Endothelial cell of umbilical vein (primary cell): ENCODE measurements at regions not wholly inside any gene's neighbourhood (a gene's known extent, or its start where the extent isn't known, plus 50 kb on each side); places are given as distances from the start of the nearest gene placed in this dataset.
A peak's percentile ranks its signal among the peaks of the same experiment; 100 is the strongest.

Experiments used
- BruUV-seq: library from RNA; stranded (reverse); fragments of 400-500 nt; replicated peaks from 2 replicates; lab custom pipeline; 2021; lab: Mats Ljungman, UMichigan
- CTCF ChIA-PET: fragments of 300-600, 350-600 bp; sonication (Branson Sonifier 250); formaldehyde crosslinking; loops from one replicate; lab custom pipeline; 2021; ENCODE audit warnings: antibody characterized with exemption, inconsistent platforms; lab: Charles Lee
- POLR2A ChIA-PET: fragments of 300-600, 350-600 bp; sonication (Branson Sonifier 250); formaldehyde crosslinking; loops from one replicate; lab custom pipeline; 2021; ENCODE audit warnings: antibody characterized with exemption, inconsistent platforms; lab: Charles Lee
- DNase-seq: peaks from one replicate; pipeline ENCODE4 v3.0.0-alpha.2; 2011; ENCODE audit warnings: low read depth, low spot score
- FAIRE-seq: peaks from 2 replicates; lab custom pipeline; 2011; peaks lifted over from hg19 to GRCh38; lab: Jason Lieb, UNC
- H2AFZ ChIP-seq: 2 replicates; pipeline ENCODE4 v1.6.0; 2012; ENCODE audit warnings: low read depth, low read length, control low read depth, inconsistent platforms
- H3K27ac ChIP-seq: 2 replicates; pipeline ENCODE4 v1.5.1; 2011; ENCODE audit warnings: low read depth, mild to moderate bottlenecking, control low read depth, low read length, moderate library complexity; ENCODE audit not compliant: insufficient read depth
- H3K27me3 ChIP-seq, 2 experiments: 2 replicates each; pipeline versions ENCODE4 v1.6.0 to v1.6.1; 2011; ENCODE audit warnings: low read length in 2 of 2, mixed read lengths in 1 of 2; ENCODE audit not compliant: control insufficient read depth in 2 of 2, insufficient read depth in 2 of 2
- H3K36me3 ChIP-seq, 2 experiments: 2 replicates in 1 of 2; 3 replicates in 1 of 2; pipeline ENCODE4 v1.5.1; 2011; ENCODE audit warnings: low read length in 2 of 2, mild to moderate bottlenecking in 1 of 2, moderate library complexity in 1 of 2; ENCODE audit not compliant: control insufficient read depth in 2 of 2, insufficient read depth in 2 of 2; ENCODE audit errors: extremely low read depth in 1 of 2
- H3K4me1 ChIP-seq: 3 replicates; pipeline ENCODE4 v1.5.1; 2011; ENCODE audit warnings: mild to moderate bottlenecking, low read length; ENCODE audit not compliant: control insufficient read depth, insufficient read depth; ENCODE audit errors: extremely low read depth
- H3K4me2 ChIP-seq: 2 replicates; pipeline ENCODE4 v1.6.1; 2011; ENCODE audit warnings: low read length, control low read depth, mixed read lengths; ENCODE audit not compliant: insufficient read depth
- H3K4me3 ChIP-seq, 3 experiments: fragments of 200-600 bp in 1 of 3; sonication (generic), shearing (Covaris generic) in 1 of 3; replicated peaks in 1 of 3; 2 replicates each; pipeline ENCODE4 v1.5.1; 2011 to 2016; ENCODE audit warnings: control low read depth in 3 of 3, low read length in 3 of 3, mild to moderate bottlenecking in 2 of 3, inconsistent platforms in 1 of 3, low read depth in 1 of 3, moderate library complexity in 1 of 3; ENCODE audit not compliant: insufficient read depth in 1 of 3
- H3K79me2 ChIP-seq: 2 replicates; pipeline ENCODE4 v1.6.0; 2012; ENCODE audit warnings: low read length, inconsistent platforms; ENCODE audit not compliant: control insufficient read depth, insufficient read depth
- H3K9ac ChIP-seq: replicated peaks from 2 replicates; pipeline ENCODE3; 2011; ENCODE audit warnings: low read length, control low read depth; ENCODE audit not compliant: insufficient read depth; ENCODE audit errors: extremely low read depth
- H3K9me1 ChIP-seq: replicated peaks from 3 replicates; pipeline ENCODE4 v1.6.0; 2011; ENCODE audit warnings: mild to moderate bottlenecking, low read length; ENCODE audit not compliant: control insufficient read depth, insufficient read depth; ENCODE audit errors: extremely low read depth
- H3K9me3 ChIP-seq: replicated peaks from 2 replicates; pipeline ENCODE4 v1.5.1; 2012; ENCODE audit warnings: low read length, inconsistent platforms; ENCODE audit not compliant: control insufficient read depth, insufficient read depth
- H4K20me1 ChIP-seq: replicated peaks from 2 replicates; pipeline ENCODE3; 2011; ENCODE audit warnings: mild to moderate bottlenecking, low read length; ENCODE audit not compliant: control insufficient read depth, insufficient read depth; ENCODE audit errors: extremely low read depth
- CTCF ChIP-seq, 2 donors: IDR thresholded peaks; 1 replicate in 1 of 2; 2 replicates in 1 of 2; pipeline ENCODE4 v1.5.1; 2011; ENCODE audit warnings: low read length in 2 of 2, mild to moderate bottlenecking in 2 of 2, moderate library complexity in 2 of 2, control low read depth in 1 of 2, inconsistent platforms in 1 of 2, low read depth in 1 of 2; ENCODE audit not compliant: insufficient read depth in 1 of 2; ENCODE audit errors: extremely low read depth in 1 of 2
- JUN ChIP-seq: IDR thresholded peaks from 2 replicates; pipeline ENCODE4 v1.6.1; 2011; ENCODE audit warnings: borderline replicate concordance, low read depth; ENCODE audit not compliant: insufficient read length, insufficient read depth
- dilution Hi-C: fragments of 300-500 bp; cut with MboI; formaldehyde crosslinking; loops from one replicate; pipeline ENCODE4 v1.15.0; 2019; ENCODE audit warnings: low sequenced_read_pairs; ENCODE audit not compliant: extremely low pct_ligation_motif_present
- intact Hi-C: fragments of 100-400 bp; cut with micrococcal nuclease; formaldehyde crosslinking; loops from one replicate; pipeline ENCODE4 v1.10.0; 2022

GRCh38 chr3:17841190-17841828 is 98.9 kb upstream of the TBC1D5 start:
- intact Hi-C loops = loop anchor here (1.0 kb wide), 7 partner anchors 99 to 1240 kb away; partner anchors contain the start of gene TBC1D5

More at GRCh38 chr3:17841190-17841828, 98.9 kb upstream of the TBC1D5 start:
- no peak overlapping the region for H3K4me2 ChIP-seq
- DNase-seq (peak; percentile 64), FAIRE-seq (peak; percentile 82)
- ChIA-PET POLR2A (no interaction called here), CTCF (interaction anchor here (0.6 to 5.1 kb wide), 70 partner anchors 8 to 1551 kb away, joined by 3 to 207 read pairs (median 4); partner anchors contain the start of gene TBC1D5)
- no peaks in the 10 kb centered on the region for H3K36me3 ChIP-seq
- no peak overlapping the region for H3K4me3 ChIP-seq
- BruUV-seq = no TSS peak
- H3K9me1 ChIP-seq = no peaks in the 10 kb centered on the region
- H2AFZ ChIP-seq = no peak overlapping the region
- TF ChIP-seq JUN (no peak), CTCF (IDR thresholded peaks at IDR 0.05; ENCODE audit: extremely low read depth in 1 of 2, insufficient read depth in 1 of 2, low read depth in 1 of 2, low read length in 2 of 2) (peak; percentile 96)
- no peaks in the 10 kb centered on the region for H3K79me2 ChIP-seq
- H3K27me3 ChIP-seq = peaks cover 0 to under 1% of the 10 kb centered on the region in 2 experiments
- H3K4me1 ChIP-seq = no peaks in the 10 kb centered on the region
- H4K20me1 ChIP-seq = no peaks in the 10 kb centered on the region
- H3K27ac ChIP-seq = no peak overlapping the region
- dilution Hi-C loops = loop anchor here (25.0 kb wide), 1 partner anchor 404 kb away; no protein-coding TSS in a partner anchor
- H3K9me3 ChIP-seq = no peaks in the 10 kb centered on the region
- no peak overlapping the region for H3K9ac ChIP-seq
